ENCODE measurements at regions not wholly inside any gene's neighbourhood (a gene's known extent, or its start where the extent isn't known, plus 50 kb on each side); places are given as distances from the start of the nearest gene placed in this dataset.
"Not testable (repeated sequence)": the region's sequence is repeated elsewhere in the genome, so short reads cannot be mapped to it uniquely, and the experiment has no call there.

GRCh38 chr5:91632871-91633270, 249.8 kb upstream of the ARRDC3 start:
- no peak overlapping the region for H3K4me3 Mint-ChIP-seq
- H3K27me3 Mint-ChIP-seq, result peaks cover 0 to 13% (median 6%) of the 10 kb centered on the region in 5 donors
- H3K9me3 Mint-ChIP-seq, result no peaks in the 10 kb centered on the region
- POLR2A ChIA-PET, result no interaction called here
- ATAC-seq, result no peak
- no peaks in the 10 kb centered on the region for H3K36me3 Mint-ChIP-seq
- H3K27ac Mint-ChIP-seq, result no peak overlapping the region
- DNase-seq, result no peak
- no peaks in the 10 kb centered on the region for H3K4me1 Mint-ChIP-seq

DNA sequence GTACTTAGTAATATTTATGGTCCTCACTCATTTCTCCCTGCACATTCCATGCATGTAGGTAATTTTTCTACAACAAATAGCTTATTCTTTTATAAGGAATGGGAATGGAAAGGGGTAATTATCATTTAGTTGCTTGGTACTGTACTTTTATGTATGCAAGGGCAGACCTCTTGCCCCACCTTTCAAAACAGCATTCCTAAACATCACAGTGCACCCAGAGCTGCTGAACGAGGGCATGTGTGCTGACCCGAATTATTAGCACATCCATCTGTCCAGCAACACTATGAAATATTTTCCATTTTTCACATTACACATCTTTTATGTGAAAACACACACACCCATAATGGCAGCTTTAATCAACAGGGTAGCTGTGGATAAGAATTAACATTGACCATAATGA, 228.6 kb upstream of the ARRDC3 start:
- ATAC-seq, result no peak
- peaks cover 0 to 4% (median 0%) of the 10 kb centered on the region in 9 donors for H3K9me3 Mint-ChIP-seq
- H3K4me1 Mint-ChIP-seq, result no peaks in the 10 kb centered on the region
- H3K4me3 Mint-ChIP-seq, result no peak overlapping the region
- POLR2A ChIA-PET, result no interaction called here
- H3K36me3 Mint-ChIP-seq, result peaks cover 0 to 4% (median 0%) of the 10 kb centered on the region in 3 donors
- H3K27me3 Mint-ChIP-seq, result peaks cover 0 to 1% (median 0%) of the 10 kb centered on the region in 5 donors
- DNase-seq, result no peak
- no peak overlapping the region for H3K27ac Mint-ChIP-seq

DNA sequence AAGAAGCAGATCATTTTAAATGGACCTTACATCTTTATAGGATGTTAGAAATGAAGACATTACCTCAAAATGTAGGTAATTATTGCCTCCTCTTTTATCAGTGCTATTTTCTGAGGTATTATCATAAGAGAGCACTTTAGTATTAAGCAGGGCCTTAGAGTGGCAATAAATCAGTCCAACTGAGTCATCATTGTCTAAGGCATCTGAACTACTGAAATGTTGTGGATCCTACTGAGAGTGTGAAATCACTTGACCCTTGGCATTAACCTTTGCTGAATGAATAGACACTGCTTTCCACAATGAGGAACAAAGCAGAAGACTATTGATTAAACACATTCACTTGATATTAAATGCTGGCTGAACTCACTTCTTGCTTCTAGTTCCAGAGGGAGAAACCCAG, 224.6 kb upstream of the ARRDC3 start:
- H3K36me3 Mint-ChIP-seq, result no peaks in the 10 kb centered on the region
- H3K4me1 Mint-ChIP-seq, result no peaks in the 10 kb centered on the region
- peaks cover 0 to 4% (median 0%) of the 10 kb centered on the region in 5 donors for H3K27me3 Mint-ChIP-seq
- no peak for DNase-seq
- no peak overlapping the region for H3K4me3 Mint-ChIP-seq
- H3K27ac Mint-ChIP-seq, result no peak overlapping the region
- no peak for ATAC-seq
- H3K9me3 Mint-ChIP-seq, result no peaks in the 10 kb centered on the region
- POLR2A ChIA-PET, result no interaction called here

DNA sequence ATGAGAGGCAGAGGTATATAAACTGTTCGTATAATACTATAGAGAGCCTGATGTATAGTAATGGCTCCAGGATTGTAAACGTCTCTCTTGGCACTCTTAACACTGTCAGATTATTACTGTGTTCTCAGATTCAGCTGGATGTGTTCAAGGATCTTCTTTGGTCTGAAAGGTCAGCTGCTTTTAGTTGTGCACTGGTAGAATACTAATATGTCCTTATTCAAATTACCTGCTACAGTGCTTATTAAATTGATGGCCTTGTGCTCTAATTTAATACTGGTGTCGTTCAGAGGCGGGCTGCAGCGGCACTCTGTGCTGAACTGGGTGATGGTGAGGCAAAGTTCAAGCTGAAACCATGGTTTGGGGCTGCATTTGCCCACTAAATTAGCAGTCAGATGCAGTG, 216.7 kb upstream of the ARRDC3 start:
- Mint-ChIP-seq H3K4me3 (no peak overlapping the region), H3K27me3 (peaks cover 0 to 6% (median 1%) of the 10 kb centered on the region in 5 donors), H3K9me3 (peaks cover 3 to 17% (median 10%) of the 10 kb centered on the region in 9 donors), H3K36me3 (peaks cover 0 to 15% (median 3%) of the 10 kb centered on the region in 3 donors), H3K4me1 (no peaks in the 10 kb centered on the region), H3K27ac (no peak overlapping the region)
- POLR2A ChIA-PET, result no interaction called here
- ATAC-seq (no peak), DNase-seq (no peak)

DNA sequence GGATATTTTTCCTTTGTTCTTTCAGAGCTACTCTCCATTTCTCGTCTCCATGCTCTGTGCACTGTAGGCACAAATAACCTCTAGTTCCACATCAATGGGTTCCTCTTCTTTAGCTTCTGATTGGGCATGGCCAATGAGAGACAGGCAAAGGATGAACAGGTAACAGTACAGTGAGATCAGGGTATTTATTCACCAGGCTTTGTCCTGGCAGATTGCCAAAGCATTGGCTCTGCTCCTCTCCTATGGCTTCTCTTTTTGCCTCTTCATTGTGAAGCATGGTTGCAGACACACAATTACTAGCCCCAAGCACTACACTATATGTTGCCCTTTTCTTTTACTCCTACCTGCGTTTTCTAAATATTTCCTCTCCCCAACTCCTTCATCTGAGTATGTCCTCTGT, 215.1 kb upstream of the ARRDC3 start:
- H3K27me3 Mint-ChIP-seq, result peaks cover 0 to 6% (median 0%) of the 10 kb centered on the region in 5 donors
- POLR2A ChIA-PET, result no interaction called here
- no peak overlapping the region for H3K27ac Mint-ChIP-seq
- peaks cover 8 to 28% (median 20%) of the 10 kb centered on the region in 9 donors for H3K9me3 Mint-ChIP-seq
- DNase-seq, result no peak
- H3K36me3 Mint-ChIP-seq, result peaks cover 0 to 16% (median 6%) of the 10 kb centered on the region in 3 donors
- ATAC-seq, result no peak
- H3K4me1 Mint-ChIP-seq, result no peaks in the 10 kb centered on the region
- H3K4me3 Mint-ChIP-seq, result no peak overlapping the region

DNA sequence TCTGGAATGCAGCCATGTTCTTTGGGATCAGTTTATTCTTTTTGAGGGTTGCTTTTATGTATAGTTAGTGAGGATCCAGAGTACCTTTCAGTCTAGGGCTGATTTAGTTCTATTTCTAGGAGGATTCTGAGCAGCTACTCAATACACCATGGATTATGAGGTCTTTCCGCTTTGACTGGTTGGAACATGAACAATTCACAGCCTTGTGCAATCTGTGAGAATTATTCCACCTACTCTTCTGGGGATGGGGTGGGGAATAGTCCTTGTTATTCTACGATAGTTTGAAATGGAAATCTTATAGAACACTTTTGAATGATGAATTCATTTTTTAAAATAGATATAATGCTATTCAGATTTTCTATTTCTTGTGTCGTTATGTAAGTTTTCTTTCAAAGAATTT, 212.3 kb upstream of the ARRDC3 start:
- peaks cover 0 to 6% (median 0%) of the 10 kb centered on the region in 5 donors for H3K27me3 Mint-ChIP-seq
- H3K27ac Mint-ChIP-seq, result no peak overlapping the region
- peaks cover 11 to 56% (median 35%) of the 10 kb centered on the region in 9 donors for H3K9me3 Mint-ChIP-seq
- DNase-seq (no peak), ATAC-seq (no peak)
- H3K36me3 Mint-ChIP-seq, result peaks cover 2 to 25% (median 9%) of the 10 kb centered on the region in 3 donors
- no peaks in the 10 kb centered on the region for H3K4me1 Mint-ChIP-seq
- POLR2A ChIA-PET, result no interaction called here
- H3K4me3 Mint-ChIP-seq, result no peak overlapping the region

GRCh38 chr5:91591076-91591475, 208.0 kb upstream of the ARRDC3 start:
- H3K9me3 Mint-ChIP-seq, result peaks cover 17 to 59% (median 33%) of the 10 kb centered on the region in 9 donors
- H3K4me3 Mint-ChIP-seq, result no peak overlapping the region
- peaks cover 0 to 3% (median 0%) of the 10 kb centered on the region in 5 donors for H3K27me3 Mint-ChIP-seq
- no peaks in the 10 kb centered on the region for H3K4me1 Mint-ChIP-seq
- H3K36me3 Mint-ChIP-seq, result peaks cover 2 to 27% (median 9%) of the 10 kb centered on the region in 3 donors
- DNase-seq, result no peak
- no peak overlapping the region for H3K27ac Mint-ChIP-seq
- ATAC-seq, result no peak
- POLR2A ChIA-PET, result no interaction called here

- ATAC-seq, result peak in 1 of 2 donors; percentile 22
- no peak overlapping the region for H3K4me3 Mint-ChIP-seq
- POLR2A ChIA-PET, result no interaction called here
These were observed 203.1 kb upstream of the ARRDC3 start for GRCh38 chr5:91586232-91586631.

GRCh38 chr5:91584352-91584751, 201.2 kb upstream of the ARRDC3 start:
- peaks cover 0 to 4% (median 0%) of the 10 kb centered on the region in 3 donors for H3K36me3 Mint-ChIP-seq
- no peak for ATAC-seq
- H3K27me3 Mint-ChIP-seq, result peaks cover 0 to 3% (median 0%) of the 10 kb centered on the region in 5 donors
- DNase-seq, result no peak
- H3K27ac Mint-ChIP-seq, result no peak overlapping the region
- POLR2A ChIA-PET, result no interaction called here
- H3K4me1 Mint-ChIP-seq, result no peaks in the 10 kb centered on the region
- H3K4me3 Mint-ChIP-seq, result no peak overlapping the region
- peaks cover 0 to 8% (median 5%) of the 10 kb centered on the region in 9 donors for H3K9me3 Mint-ChIP-seq

More at GRCh38 chr5:91586232-91586631, 203.1 kb upstream of the ARRDC3 start:
- Mint-ChIP-seq H3K4me1 (no peaks in the 10 kb centered on the region), H3K27ac (no peak overlapping the region), H3K27me3 (peaks cover 0 to 3% (median 0%) of the 10 kb centered on the region in 5 donors), H3K9me3 (peaks cover 4 to 15% (median 8%) of the 10 kb centered on the region in 9 donors), H3K36me3 (peaks cover 0 to 10% (median 0%) of the 10 kb centered on the region in 3 donors)
- no peak for DNase-seq

DNA sequence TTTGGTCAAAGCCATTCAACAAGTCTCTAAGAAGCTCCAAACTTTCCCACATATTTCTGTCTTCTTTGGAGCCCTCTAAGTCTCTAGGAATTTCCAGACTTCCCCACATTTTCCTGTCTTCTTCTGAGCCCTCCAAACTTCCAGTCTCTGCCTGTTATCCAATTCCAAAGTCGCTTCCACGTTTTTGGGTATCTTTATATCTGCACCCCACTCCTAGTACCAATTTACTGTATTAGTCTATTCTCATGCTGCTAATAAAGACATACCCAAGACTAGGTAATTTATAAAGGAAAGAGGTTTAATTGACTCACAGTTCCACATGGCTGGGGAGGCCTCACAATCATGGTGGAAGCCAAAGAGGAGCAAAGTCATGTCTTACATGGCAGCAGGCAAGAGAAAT, 182.9 kb upstream of the ARRDC3 start:
- peaks cover 4 to 20% (median 19%) of the 10 kb centered on the region in 3 donors for H3K36me3 Mint-ChIP-seq
- H3K27ac Mint-ChIP-seq, H3K4me1 Mint-ChIP-seq, DNase-seq, H3K4me3 Mint-ChIP-seq, ATAC-seq, POLR2A ChIA-PET: not testable (repeated sequence)
- peaks cover 5 to 58% (median 46%) of the 10 kb centered on the region in 9 donors for H3K9me3 Mint-ChIP-seq
- peaks cover 0 to 21% (median 0%) of the 10 kb centered on the region in 5 donors for H3K27me3 Mint-ChIP-seq

GRCh38 chr5:91562922-91563321, 179.8 kb upstream of the ARRDC3 start:
- Mint-ChIP-seq H3K4me1 (no peaks in the 10 kb centered on the region), H3K27ac (no peak overlapping the region), H3K4me3 (no peak overlapping the region), H3K36me3 (peaks cover 4 to 27% (median 20%) of the 10 kb centered on the region in 3 donors), H3K9me3 (peaks cover 7 to 66% (median 52%) of the 10 kb centered on the region in 9 donors), H3K27me3 (peaks cover 0 to 21% (median 0%) of the 10 kb centered on the region in 5 donors)
- no peak for ATAC-seq
- POLR2A ChIA-PET, result no interaction called here
- DNase-seq, result no peak

- DNase-seq, result no peak
- H3K36me3 Mint-ChIP-seq, result peaks cover 0 to 5% (median 2%) of the 10 kb centered on the region in 3 donors
- no peak overlapping the region for H3K27ac Mint-ChIP-seq
- H3K9me3 Mint-ChIP-seq, result peaks cover 0 to 16% (median 2%) of the 10 kb centered on the region in 9 donors
- peaks cover 0 to 1% (median 0%) of the 10 kb centered on the region in 4 donors for H3K4me1 Mint-ChIP-seq
- no peak overlapping the region for H3K4me3 Mint-ChIP-seq
- no peak for ATAC-seq
- H3K27me3 Mint-ChIP-seq, result peaks cover 0 to 1% (median 0%) of the 10 kb centered on the region in 5 donors
- POLR2A ChIA-PET, result no interaction called here
These were observed 158.6 kb upstream of the ARRDC3 start for GRCh38 chr5:91541696-91542095.

DNA sequence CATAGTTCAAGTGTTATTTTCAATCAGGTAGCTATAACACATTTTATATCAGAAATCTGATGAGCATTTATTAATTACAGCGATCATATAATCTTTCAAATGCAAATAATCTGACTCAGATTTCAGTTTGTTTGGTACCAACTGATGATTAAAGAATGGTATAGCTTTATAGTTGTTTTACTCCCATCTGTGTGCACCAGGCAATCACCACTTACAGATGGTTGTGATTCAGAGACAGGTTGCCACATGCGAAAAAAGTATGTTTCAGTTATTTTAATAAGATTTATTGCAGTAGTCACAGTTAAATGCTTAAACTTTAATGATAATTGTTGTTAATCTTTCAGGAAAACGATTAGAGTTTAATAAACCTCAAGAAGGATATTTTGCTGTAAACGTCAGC, 155.1 kb upstream of the ARRDC3 start:
- Mint-ChIP-seq H3K27ac (no peak overlapping the region), H3K4me1 (peaks cover 0 to 1% (median 0%) of the 10 kb centered on the region in 4 donors), H3K4me3 (no peak overlapping the region), H3K36me3 (no peaks in the 10 kb centered on the region), H3K9me3 (no peaks in the 10 kb centered on the region), H3K27me3 (peaks cover 0 to 1% (median 0%) of the 10 kb centered on the region in 5 donors)
- DNase-seq (no peak), ATAC-seq (no peak)
- POLR2A ChIA-PET, result no interaction called here

DNA sequence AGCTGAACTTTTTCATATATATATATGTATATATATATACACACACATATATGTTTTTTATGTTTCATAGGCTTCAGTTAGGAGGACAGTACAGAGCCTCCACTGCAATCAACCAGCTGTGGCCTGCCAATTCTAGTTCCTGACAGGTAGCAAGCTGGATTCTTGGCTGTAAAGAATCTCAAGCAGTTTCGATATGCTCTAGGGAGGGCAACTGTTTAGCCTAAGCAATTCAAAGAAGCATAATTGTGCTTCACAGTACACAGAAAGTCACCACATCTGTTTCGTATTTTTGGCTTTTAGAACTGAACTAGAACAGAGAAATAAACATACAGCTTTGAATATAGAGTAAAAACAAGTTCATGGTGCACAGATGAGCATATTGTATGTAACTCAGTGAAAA, 152.4 kb upstream of the ARRDC3 start:
- ATAC-seq, result no peak

More for the DNA sequence above, 152.4 kb upstream of the ARRDC3 start:
- Mint-ChIP-seq H3K27me3 (peaks cover 0 to 1% (median 0%) of the 10 kb centered on the region in 5 donors), H3K4me3 (no peak overlapping the region), H3K9me3 (no peaks in the 10 kb centered on the region), H3K36me3 (no peaks in the 10 kb centered on the region), H3K27ac (no peak overlapping the region), H3K4me1 (peaks cover 0 to 1% (median 0%) of the 10 kb centered on the region in 4 donors)
- POLR2A ChIA-PET, result no interaction called here
- no peak for DNase-seq
